ENCODE measurements at regions not wholly inside any gene's neighbourhood (a gene's known extent, or its start where the extent isn't known, plus 50 kb on each side); places are given as distances from the start of the nearest gene placed in this dataset.

GRCh38 chr14:41404126-41404525, 202.6 kb upstream of the LRFN5 start:
- DNase-seq (ENCODE audit: low spot score): no peak

DNA sequence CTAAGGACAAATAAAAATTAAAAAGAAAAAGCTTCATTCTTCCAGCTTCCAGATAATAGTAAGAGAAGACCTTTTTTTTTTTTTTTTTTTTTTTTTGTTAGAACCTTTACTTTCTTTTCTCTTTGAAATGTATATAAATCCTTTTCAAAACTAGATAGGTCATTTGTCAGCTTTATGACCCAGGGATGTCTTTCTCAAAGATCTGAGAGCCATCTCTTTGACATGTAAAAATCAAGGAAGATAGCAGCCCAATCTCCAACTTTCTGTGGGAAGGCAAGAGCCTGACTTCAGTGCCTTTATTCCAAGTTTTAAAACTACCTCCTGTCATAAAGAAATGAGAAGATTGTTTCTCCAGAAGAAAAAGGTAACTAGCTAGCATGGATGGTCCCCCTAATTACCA, 203.3 kb upstream of the LRFN5 start:
- no peak for DNase-seq (ENCODE audit: low spot score)

- DNase-seq (ENCODE audit: low spot score): no peak
Observed at GRCh38 chr14:41397926-41398325, 208.8 kb upstream of the LRFN5 start.

DNA sequence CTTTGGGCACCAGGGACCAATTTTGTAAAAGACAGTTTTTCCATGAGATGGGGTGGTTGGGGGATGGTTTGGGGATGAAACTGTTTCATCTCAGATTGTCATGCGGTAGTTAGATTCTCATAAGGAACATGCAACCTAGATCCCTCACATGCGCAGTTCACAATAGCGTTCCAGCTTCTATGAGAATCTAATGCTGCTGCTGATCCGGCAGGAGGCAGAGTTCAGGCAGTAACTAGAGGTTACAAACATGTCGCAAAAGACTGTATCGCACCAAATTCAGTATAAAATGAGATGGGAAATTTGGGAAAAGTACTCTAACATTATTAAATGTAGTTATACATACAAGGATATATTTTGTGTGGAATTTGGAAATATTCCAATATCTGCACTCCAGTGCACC, 213.2 kb upstream of the LRFN5 start:
- no peak for DNase-seq (ENCODE audit: low spot score)

- DNase-seq (ENCODE audit: low spot score): no peak
Observed at GRCh38 chr14:41392226-41392625, 214.4 kb upstream of the LRFN5 start.

GRCh38 chr14:41389355-41389754, 217.3 kb upstream of the LRFN5 start:
- no peak for DNase-seq (ENCODE audit: low spot score)

DNA sequence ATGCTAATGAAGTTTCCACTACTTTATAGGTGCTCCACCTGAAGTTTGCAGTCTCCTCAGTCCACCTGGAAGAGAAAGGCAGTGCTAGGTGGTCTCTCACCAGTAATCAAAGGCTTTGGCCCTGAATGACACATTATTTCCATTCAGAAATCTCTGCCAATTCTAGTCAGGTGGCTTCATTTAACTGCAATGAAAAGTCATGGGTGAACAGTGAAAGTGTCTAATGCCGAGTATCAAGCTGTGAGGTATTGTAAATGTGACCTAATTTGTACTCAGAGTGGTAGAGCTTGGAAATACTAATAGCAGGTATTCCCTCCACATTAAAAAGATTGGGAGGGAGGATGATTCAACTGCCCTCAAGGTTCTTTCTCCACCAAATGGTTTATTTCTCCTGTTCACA, 220.9 kb upstream of the LRFN5 start:
- DNase-seq (ENCODE audit: low spot score): no peak

- DNase-seq (ENCODE audit: low spot score): no peak
Observed at GRCh38 chr14:41380017-41380416, 226.7 kb upstream of the LRFN5 start.

GRCh38 chr14:41378526-41378925, 228.2 kb upstream of the LRFN5 start:
- DNase-seq (ENCODE audit: low spot score): no peak

GRCh38 chr14:41377932-41378331, 228.7 kb upstream of the LRFN5 start:
- no peak for DNase-seq (ENCODE audit: low spot score)

- DNase-seq (ENCODE audit: low spot score): no peak
Observed at GRCh38 chr14:41374092-41374491, 232.6 kb upstream of the LRFN5 start.

GRCh38 chr14:41362139-41362538, 244.5 kb upstream of the LRFN5 start:
- no peak for DNase-seq (ENCODE audit: low spot score)

- DNase-seq (ENCODE audit: low spot score): no peak
Observed at GRCh38 chr14:41360126-41360525, 246.6 kb upstream of the LRFN5 start.

DNA sequence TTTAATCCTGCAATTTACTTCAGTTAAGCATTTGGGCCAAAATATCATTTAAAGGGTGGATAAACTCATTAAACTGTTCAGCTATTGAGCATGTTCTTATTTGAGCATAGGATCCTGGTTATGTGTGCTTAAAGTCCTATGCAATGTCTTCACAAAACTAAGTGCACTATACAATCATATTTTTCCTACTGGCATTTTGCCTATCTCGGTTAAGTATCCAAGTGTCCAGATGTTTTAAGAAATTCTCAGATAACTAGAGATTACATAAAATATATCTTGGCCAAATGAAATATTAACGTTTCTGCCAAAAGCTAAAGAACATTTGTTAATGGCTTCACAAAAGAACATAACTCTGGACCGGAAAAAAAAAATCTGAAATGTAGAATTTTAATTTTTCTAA, 250.8 kb upstream of the LRFN5 start:
- DNase-seq (ENCODE audit: low spot score): no peak

- DNase-seq (ENCODE audit: low spot score): no peak
Observed at GRCh38 chr14:41350476-41350875, 256.2 kb upstream of the LRFN5 start.

GRCh38 chr14:41349289-41349910, 257.3 kb upstream of the LRFN5 start:
- no peak for DNase-seq (ENCODE audit: low spot score)

DNA sequence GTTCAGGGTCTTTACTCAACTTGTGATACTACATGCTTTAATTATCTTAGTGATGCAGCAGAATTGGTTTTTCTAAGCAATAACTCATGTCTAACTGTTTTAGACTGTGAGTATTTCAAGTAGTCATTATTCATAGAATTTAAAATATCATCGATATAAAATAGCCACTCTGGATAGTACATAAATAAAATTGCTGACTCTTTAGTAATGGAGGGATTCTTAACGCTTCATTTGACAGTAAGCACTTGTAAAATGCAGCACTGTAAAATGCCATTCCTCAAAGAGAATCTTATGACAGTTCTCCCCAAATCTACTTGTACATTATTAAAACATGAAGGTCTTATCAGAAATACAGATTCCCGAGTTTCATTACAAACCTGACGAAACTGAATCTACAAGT, 262.8 kb upstream of the LRFN5 start:
- no peak for DNase-seq (ENCODE audit: low spot score)

DNA sequence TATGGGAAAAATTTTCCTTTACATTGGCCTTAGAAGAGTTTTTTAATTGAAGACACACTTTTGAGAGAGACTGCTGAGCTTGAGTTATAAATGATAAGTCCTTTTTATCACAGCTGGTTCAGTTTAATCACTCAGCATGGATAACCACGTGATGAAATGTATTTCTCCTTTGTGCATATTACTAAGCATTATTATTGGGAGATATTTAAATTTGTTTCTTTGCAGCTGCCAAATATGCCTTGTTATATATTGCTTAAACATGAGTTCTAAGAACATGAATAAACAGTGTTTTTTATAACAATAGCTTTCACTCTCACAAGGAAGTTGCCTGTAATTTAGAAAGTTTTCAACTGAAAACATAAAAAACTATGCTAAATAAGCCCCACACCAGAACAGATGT, 293.5 kb upstream of the LRFN5 start:
- DNase-seq (ENCODE audit: low spot score): no peak

DNA sequence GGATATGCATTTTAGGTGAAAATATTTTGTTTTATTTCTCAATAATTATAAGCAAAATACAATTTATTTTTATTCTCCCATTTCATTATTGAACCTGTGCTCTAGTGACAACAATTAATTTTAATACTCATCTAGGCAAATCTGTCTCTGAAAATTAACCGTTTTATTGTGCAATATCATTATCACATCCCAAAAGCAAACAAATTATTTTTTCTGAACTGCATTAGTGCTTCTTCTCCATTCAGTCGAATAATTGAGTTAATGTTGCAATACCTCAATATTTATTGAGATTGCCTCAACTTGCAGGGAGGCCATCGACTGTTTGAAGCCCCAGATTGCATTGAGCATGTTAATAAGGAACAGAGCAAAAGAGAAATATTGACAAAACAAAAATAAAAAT, 303.2 kb upstream of the LRFN5 start:
- no peak for DNase-seq (ENCODE audit: low spot score)

GRCh38 chr14:41302776-41303175, 303.9 kb upstream of the LRFN5 start:
- DNase-seq (ENCODE audit: low spot score): no peak

DNA sequence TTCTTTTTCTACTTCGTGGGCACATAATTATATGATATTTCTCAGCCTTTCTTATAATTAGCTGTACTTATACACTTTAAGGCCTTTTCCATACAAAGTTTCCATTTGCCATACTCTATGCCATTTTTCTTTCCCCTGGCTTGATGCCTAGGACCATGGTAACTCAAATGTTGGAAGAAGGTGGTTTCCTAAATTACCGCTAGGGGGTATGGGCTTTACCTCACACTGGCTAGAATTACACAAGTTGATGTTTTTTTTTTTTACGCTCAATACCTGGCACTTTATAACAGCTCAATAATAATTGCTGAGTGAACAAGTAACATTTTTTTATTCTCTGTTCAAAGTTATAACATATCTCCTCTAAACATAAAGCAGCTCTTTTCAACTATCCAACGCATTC, 306.8 kb upstream of the LRFN5 start:
- no peak for DNase-seq (ENCODE audit: low spot score)

DNA sequence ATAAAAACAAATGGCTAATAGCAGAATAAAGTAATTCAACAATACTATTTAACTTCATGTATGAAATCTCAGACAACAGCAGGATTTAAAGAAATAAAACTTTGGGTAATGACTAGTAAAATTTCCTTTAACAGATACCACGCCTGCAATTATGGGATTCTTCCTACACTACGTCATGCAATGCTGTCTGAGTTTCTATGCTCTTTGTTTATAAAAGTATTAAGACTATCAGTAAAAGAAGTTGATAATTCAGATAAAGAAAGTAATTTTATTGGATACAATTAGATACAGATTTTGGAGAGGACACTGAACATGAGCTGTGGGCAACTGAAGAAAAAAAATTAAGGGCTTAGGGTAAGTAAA, 308.4 kb upstream of the LRFN5 start:
- no peak for DNase-seq (ENCODE audit: low spot score)

GRCh38 chr14:41297576-41298327, 308.9 kb upstream of the LRFN5 start:
- no peak for DNase-seq (ENCODE audit: low spot score)

- no peak for DNase-seq (ENCODE audit: low spot score)
Observed at GRCh38 chr14:41295734-41296133, 310.9 kb upstream of the LRFN5 start.
